ENCODE measurements at regions not wholly inside any gene's neighbourhood (a gene's known extent, or its start where the extent isn't known, plus 50 kb on each side); places are given as distances from the start of the nearest gene placed in this dataset.

DNA sequence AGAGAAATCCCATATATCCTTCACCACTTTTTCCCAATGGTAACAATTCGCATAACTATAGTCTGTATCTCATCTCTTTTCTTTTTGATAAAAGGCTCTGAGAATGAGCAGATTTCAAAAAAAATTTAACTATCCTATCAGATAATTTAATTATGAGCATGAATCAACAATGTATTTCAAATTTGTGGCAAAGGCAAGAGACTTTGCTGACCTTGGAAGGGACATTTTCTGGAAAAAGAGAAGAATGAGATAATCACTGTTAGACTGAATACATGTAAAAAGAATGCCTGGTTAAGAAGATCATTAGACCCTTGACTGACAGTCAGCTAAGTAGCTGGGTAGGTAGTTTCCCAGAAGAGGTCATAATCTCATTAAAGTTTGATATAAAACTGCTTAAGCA, 428.4 kb upstream of the XYLT1 start:
- Histone ChIP-seq H3K36me3 (no peaks in the 10 kb centered on the region), H3K27ac (no peak overlapping the region)
- intact Hi-C loops (cut with DNase I; ENCODE audit: low total_unique reads), result no loop called here

DNA sequence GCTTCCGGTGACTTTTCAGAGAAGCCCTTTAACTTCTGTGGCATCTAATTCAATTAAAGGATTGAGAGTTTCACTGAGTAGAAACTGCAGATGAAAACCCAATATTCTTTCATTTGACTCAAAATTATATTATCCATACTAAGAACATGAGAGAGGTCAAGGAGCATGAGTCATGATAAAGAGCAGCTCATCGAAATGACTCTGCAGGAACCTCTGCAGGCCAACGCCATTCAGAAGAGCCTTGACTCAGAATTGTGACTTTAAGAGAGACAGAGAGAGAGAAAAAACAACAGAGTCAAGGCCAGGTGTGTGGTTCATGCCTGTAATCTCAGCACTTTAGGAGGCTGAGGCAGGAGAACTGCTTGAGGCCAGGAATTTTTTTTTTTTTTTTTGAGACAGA, 417.2 kb upstream of the XYLT1 start:
- Histone ChIP-seq H3K4me1 (no peaks in the 10 kb centered on the region), H3K9me3 (no peaks in the 10 kb centered on the region), H3K27me3 (no peaks in the 10 kb centered on the region), H3K4me3 (no peak overlapping the region), H3K36me3 (no peaks in the 10 kb centered on the region), H3K27ac (no peak overlapping the region)
- TF ChIP-seq POLR2AphosphoS5 (IDR thresholded peaks at IDR 0.05), result no peak
- no peak for TF ChIP-seq POLR2A (IDR thresholded peaks at IDR 0.05)
- TF ChIP-seq, protein P1, sequence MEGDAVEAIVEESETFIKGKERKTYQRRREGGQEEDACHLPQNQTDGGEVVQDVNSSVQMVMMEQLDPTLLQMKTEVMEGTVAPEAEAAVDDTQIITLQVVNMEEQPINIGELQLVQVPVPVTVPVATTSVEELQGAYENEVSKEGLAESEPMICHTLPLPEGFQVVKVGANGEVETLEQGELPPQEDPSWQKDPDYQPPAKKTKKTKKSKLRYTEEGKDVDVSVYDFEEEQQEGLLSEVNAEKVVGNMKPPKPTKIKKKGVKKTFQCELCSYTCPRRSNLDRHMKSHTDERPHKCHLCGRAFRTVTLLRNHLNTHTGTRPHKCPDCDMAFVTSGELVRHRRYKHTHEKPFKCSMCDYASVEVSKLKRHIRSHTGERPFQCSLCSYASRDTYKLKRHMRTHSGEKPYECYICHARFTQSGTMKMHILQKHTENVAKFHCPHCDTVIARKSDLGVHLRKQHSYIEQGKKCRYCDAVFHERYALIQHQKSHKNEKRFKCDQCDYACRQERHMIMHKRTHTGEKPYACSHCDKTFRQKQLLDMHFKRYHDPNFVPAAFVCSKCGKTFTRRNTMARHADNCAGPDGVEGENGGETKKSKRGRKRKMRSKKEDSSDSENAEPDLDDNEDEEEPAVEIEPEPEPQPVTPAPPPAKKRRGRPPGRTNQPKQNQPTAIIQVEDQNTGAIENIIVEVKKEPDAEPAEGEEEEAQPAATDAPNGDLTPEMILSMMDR (IDR thresholded peaks at IDR 0.05), result no peak
- no peak for DNase-seq (ENCODE audit: low spot score in 2 of 2)
- intact Hi-C loops (cut with DNase I; ENCODE audit: low total_unique reads), result no loop called here

More for the DNA sequence above, 428.4 kb upstream of the XYLT1 start:
- no peak for DNase-seq (ENCODE audit: low spot score in 2 of 2)
- TF ChIP-seq POLR2AphosphoS5 (IDR thresholded peaks at IDR 0.05), result no peak
- no peak for TF ChIP-seq POLR2A (IDR thresholded peaks at IDR 0.05)
- TF ChIP-seq, protein P1 (IDR thresholded peaks at IDR 0.05), result no peak
- Histone ChIP-seq H3K9me3 (no peaks in the 10 kb centered on the region), H3K27me3 (no peaks in the 10 kb centered on the region), H3K4me1 (no peaks in the 10 kb centered on the region), H3K4me3 (no peak overlapping the region)

DNA sequence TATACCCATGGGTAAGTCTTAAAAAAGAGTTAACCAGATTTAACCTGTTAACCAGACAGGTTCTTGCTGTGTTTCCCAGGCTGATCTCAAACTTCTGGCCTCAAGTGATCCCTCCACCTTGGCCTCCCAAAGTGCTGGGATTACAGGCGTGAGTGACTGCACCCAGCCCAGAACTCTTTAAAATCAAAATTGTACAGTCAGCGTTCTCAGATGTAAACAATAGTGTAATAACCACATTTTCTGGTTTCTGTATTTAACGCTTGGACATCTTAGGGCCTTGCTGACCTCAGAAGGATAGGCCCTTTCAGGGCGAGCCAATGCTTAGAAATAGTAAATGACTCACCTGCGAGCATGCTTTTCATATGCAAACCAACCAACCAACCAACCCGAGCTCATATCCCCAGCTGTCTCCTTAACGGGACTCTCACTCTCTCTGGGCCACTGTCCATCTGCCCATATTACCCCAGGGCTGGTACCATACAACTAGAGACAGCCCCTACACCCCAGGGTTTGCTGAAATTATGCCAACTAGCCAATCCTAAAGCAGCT, 415.0 kb upstream of the XYLT1 start:
- no peak overlapping the region for H3K27ac ChIP-seq
- no peaks in the 10 kb centered on the region for H3K27me3 ChIP-seq
- no peaks in the 10 kb centered on the region for H3K36me3 ChIP-seq
- no peaks in the 10 kb centered on the region for H3K9me3 ChIP-seq
- no peak overlapping the region for H3K4me3 ChIP-seq
- no peaks in the 10 kb centered on the region for H3K4me1 ChIP-seq
- DNase-seq (ENCODE audit: low spot score in 2 of 2), result no peak
- no peak for TF ChIP-seq POLR2AphosphoS5 (IDR thresholded peaks at IDR 0.05)
- TF ChIP-seq, protein P1 (IDR thresholded peaks at IDR 0.05), result no peak
- TF ChIP-seq POLR2A (IDR thresholded peaks at IDR 0.05), result no peak
- intact Hi-C loops (cut with DNase I; ENCODE audit: low total_unique reads), result no loop called here

DNA sequence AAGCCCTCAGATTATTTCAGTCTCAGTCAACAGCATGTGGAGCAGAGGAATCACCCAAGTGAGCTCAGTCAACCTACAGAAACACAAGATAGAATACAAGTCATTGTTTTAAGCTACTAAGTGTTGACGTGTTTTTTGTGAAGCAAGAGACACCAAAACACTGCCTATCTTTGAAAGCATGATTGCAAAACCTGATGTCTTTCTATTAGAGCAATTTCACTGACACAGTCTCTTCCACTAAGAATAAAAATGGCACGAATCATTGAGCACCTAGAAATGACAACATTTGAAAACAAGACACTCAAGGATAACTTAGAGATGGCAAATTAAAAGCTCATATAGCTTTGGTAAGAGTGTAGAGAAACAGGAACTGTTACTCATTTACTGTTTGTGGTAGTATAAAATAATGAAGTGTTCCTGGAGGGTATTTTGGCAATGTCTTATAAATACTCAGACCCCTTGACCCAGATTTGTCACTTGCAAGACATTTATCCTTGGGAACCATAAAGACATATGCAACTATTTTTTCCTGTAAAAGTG, 407.1 kb upstream of the XYLT1 start:
- TF ChIP-seq POLR2AphosphoS5 (IDR thresholded peaks at IDR 0.05) (no peak), POLR2A (IDR thresholded peaks at IDR 0.05) (no peak)
- TF ChIP-seq, protein P1 (IDR thresholded peaks at IDR 0.05), result no peak
- H3K27me3 ChIP-seq, result no peaks in the 10 kb centered on the region
- H3K9me3 ChIP-seq, result no peaks in the 10 kb centered on the region
- DNase-seq (ENCODE audit: low spot score in 2 of 2), result no peak
- H3K4me3 ChIP-seq, result no peak overlapping the region
- H3K27ac ChIP-seq, result no peak overlapping the region
- H3K4me1 ChIP-seq, result no peaks in the 10 kb centered on the region
- H3K36me3 ChIP-seq, result no peaks in the 10 kb centered on the region
- intact Hi-C loops (cut with DNase I; ENCODE audit: low total_unique reads), result no loop called here

DNA sequence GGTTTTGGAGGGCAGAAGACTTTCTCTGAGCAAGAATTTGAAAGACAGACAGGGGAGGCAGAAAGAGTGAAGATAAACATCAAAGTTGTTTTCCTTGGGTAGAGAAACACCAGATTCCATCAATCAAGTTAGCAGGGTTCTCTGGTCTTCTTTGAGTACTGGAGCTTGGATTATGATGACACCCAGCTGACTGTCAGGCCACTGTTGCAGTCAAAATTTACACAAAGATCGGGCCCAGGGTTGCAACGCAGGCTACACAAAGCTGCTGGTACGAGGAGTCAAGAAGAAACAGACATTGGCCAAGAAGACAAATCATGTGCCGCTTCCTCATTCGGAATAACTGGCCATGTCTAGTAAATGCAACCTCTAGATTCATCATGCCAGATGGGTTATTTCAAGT, 396.2 kb upstream of the XYLT1 start:
- DNase-seq (ENCODE audit: low spot score in 2 of 2), result no peak
- Histone ChIP-seq H3K4me3 (no peak overlapping the region), H3K36me3 (no peaks in the 10 kb centered on the region), H3K9me3 (no peaks in the 10 kb centered on the region), H3K27me3 (no peaks in the 10 kb centered on the region), H3K27ac (no peak overlapping the region), H3K4me1 (no peaks in the 10 kb centered on the region)
- intact Hi-C loops (cut with DNase I; ENCODE audit: low total_unique reads), result no loop called here
- TF ChIP-seq POLR2A (IDR thresholded peaks at IDR 0.05) (no peak), POLR2AphosphoS5 (IDR thresholded peaks at IDR 0.05) (no peak)
- TF ChIP-seq, protein P1 (IDR thresholded peaks at IDR 0.05), result no peak

Measured in breast epithelium (tissue), 4 donors.